Fibroblast of peridontal ligament (primary cell): ENCODE measurements at regions not wholly inside any gene's neighbourhood (a gene's known extent, or its start where the extent isn't known, plus 50 kb on each side); places are given as distances from the start of the nearest gene placed in this dataset.
A peak's percentile ranks its signal among the peaks of the same experiment; 100 is the strongest.

Experiments
- DNase-seq: peaks from one replicate; pipeline ENCODE4 v3.0.0-alpha.2; 2010; ENCODE audit errors: extremely low read depth

DNA sequence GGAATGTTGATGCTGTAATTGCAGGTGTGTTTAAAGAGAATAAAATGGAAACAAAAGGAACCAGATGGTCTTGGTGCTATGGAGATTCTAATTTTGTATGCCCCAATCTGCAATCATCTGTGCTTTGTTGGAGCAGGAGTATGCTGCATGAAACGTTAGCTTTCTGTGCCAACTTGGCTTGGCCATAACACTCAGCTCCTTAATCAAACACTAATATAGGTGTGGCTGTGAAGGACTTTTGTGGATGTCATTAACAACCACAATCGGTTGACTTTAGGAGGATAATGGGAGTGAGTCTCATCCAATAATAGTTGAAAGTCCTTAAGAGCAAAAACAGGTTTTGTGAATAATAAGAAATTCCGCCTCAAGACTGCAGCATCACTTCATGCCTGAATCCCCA lies 399.2 kb downstream of the NLGN4X start:
- no peak for DNase-seq

DNA sequence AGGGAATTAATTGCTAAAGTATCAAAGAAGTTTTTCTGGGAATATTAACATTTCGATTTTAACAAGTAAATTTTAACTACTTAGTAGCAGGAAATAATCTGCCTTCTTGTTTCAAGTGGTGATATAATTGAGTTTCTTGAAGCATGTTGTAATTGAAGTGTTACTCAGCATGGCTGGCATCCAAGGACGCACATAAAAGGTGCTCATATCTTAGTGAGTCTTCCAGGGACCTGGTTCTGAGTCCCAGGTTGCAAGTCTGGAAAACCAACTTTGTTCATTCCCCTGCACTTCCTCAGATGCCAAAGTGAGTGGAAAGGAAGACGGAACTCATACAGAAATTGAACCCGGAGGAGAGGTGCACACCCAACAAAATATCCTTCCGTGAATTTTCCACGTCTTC lies 399.6 kb downstream of the NLGN4X start:
- no peak for DNase-seq

DNA sequence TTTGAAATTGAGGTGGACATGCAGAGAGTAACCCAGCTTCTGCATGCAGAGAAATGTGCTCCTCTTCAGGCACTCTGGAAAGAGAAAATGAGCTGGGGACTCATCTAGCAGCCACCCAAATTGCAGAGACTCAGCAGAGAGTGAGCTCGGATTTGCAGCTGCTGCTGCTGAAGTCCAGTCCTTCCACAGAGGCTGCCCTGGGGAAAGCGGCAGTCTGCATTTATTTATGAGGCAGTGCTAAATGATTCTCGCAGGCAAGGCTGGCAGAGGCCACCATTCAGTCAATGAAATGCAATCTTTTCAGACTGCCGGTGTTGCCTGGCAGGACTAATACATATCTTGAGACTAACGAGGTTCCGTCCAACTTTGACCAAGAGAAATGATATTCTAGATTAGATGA lies 404.8 kb downstream of the NLGN4X start:
- DNase-seq = no peak

DNA sequence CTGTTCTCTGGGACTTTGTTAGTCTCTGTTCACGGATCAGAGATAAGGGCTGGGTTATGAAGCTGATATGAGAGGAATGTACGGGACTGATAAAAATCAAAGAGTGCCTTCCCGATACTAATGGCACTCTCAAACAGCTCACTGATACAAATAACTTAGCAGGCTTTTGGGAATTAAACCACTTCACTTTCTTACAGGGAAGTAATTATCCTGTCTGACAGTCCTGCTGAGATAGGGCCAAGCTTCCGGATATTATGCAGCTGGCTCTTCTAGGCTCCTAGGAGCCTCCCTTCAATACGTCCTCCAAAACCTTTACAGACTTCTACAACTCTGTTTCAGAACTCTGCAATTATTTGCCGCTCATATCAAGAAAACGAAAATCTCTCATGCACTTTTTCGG lies 418.0 kb downstream of the NLGN4X start:
- no peak for DNase-seq

DNA sequence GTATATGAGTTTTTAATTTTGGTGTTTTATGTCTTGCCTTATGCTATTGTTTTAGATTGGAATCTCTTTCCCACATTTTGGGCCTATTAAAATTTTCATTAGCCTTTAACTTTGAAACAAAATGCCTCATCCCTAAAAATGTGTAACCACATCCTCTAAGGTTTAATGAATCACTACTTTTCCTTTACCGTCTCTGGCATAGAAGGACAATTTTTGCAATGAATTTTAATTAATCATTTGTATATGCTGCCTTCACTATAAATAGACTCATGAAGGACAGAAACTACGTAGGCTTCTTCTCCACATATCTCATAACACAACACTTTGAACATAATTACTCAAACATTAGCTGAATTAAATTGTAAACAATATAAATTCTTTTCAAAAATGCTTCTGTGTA lies 421.5 kb downstream of the NLGN4X start:
- DNase-seq = no peak

DNA sequence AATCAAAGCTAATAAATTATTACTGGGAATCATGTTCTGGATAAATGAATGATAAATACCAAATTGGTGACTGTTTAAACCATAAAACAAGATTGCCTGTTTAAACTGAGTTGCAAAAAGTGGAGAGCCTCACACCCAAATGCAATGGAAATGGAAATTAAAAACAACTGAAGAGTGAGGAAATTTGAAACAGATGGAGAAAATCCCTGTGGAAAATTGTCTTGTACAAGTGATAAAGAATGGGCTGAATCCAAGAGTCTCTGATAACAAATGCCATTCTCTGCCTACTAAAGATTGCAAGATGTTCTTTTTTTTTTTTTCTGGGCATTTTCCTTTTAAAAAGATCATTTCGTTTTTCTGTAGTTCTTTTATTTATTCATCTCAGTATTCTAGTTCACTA lies 426.3 kb downstream of the NLGN4X start:
- DNase-seq = no peak

DNA sequence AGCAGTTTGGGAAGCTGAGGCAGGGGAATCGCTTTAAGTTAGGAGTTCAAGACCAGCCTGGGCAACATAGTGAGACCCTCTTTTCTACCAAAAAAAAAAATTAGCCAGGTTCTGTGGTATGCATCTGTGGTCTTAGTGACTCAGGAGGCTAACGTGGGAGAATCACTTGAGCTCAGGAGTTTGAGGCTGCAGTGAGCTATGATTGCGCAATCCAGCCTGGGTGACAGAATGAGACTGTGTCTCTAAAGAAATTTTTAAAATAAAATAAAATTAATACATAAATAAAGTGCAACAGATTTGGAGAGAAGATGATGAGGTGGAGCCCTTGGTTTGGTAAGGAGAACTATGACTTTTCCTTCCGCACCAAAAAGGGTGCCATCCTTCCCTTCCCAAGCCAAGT lies 436.9 kb downstream of the NLGN4X start:
- DNase-seq = no peak

DNA sequence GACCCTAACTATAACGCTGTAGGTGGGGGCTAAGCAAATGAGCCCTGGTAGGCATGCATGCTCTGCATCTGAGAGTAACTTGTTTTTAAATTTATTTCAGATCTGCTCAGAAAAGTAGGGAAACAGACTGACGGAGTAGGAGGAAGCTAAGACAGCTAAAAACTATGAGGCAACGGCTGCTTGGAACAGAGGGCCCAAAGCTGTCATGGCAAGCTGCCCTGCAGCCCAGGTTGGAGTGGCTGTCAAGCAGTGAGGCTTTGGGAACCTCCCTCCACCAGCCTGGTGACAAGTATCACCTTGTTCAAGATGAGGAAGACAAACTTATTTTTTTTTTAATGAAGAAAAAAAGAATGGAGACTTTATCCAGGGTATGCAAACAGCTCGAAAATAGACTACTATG lies 439.8 kb downstream of the NLGN4X start:
- DNase-seq = no peak

DNA sequence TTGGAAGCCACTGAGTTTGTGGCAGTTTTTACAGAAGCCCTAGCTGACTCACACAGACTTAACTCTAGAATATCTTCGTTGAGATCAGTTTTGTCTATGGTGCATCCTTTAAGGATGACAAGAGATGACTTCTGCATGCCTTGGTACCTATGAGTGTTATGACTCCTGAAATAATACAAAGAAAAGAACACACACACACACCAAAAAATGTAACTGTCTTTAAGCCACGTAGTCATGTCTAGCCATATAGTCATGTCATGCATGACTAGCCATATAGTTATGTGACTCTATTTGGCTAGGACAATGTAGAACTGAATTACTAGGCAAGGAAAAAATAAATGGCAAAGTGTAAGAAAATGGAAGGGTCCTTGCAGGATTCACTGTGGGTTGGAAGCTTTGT lies 447.8 kb downstream of the NLGN4X start:
- DNase-seq = no peak

DNA sequence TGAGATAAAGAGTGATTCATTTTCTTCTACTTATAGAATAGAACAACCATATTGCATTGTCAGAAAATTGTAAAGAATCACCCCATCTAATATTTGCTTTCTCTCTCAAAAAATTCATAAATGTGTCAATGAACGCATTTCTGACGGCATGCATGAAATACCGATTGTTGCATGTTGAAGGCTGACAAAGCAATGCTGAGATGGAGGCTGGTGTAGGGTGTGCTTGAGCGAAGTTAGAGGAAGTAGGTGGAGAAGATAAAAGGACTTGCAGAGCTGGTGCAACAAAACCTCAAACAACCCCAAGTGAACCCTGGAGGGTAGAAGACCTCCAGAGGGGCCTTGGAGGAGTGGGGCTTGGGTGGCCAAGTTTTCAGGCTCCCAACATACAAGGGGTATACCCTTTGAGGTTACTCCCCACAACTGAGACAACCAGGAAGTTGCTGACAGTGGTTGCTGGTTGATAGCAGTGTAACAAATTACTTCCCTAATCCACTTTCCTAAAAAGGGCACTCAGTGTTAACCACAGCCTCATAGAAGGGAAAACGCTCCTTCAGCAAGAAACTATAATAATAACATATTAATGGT lies 452.7 kb downstream of the NLGN4X start:
- DNase-seq = no peak

DNA sequence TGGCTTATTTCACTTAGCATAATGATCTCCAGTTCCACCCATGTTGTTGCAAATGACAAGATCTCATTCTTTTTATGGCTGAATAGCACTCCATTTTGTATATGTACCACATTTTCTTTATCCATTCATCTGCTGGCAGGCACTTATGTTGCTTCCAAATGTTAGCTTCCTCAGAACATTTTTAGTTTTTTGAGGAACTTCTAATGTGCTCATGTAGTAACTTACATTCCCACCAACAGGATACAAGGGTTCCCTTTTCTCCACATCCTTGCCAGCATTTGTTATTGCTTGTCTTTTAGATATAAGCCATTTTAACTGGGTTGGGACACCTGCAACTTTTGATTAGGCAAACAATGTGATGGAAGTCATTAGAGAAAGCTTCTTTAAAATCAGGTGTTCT lies 454.2 kb downstream of the NLGN4X start:
- no peak for DNase-seq

DNA sequence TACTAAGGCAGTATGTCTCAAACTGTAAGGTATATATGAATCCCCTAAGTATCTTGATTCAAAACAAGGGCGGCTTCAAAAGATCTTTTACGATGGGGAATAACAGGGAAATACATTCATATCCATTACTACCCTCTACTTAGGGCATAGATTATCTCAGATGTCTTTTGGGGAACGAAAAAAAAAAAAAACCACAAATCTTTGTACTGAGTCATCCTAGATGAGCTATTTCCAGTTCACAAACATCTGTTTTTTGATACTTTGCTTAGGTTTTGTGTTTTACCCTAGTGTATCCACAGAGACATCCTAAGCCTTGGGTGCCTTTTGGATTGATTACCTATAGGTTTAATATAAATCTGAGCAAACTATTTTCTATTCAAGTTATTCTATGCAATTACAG lies 457.2 kb downstream of the NLGN4X start:
- no peak for DNase-seq

DNA sequence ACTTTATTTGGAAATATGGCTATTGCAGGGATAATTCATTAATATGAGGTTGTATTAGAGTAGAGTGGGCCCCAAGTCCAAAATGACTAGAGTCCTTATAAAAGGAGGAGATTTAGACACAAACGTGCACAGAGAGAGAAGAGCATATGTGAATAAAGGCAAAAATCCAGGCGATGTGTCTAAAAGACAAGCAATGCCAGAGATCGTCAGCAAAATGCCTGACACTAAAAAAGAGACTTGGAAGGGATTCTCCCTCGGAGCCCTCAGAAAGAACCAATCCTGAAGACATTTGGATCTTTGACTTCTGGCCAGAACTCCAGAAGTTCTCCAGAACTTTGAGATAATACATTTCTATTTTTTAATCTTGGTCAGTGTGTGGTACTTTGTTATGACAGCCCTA lies 472.1 kb downstream of the NLGN4X start:
- DNase-seq = no peak

DNA sequence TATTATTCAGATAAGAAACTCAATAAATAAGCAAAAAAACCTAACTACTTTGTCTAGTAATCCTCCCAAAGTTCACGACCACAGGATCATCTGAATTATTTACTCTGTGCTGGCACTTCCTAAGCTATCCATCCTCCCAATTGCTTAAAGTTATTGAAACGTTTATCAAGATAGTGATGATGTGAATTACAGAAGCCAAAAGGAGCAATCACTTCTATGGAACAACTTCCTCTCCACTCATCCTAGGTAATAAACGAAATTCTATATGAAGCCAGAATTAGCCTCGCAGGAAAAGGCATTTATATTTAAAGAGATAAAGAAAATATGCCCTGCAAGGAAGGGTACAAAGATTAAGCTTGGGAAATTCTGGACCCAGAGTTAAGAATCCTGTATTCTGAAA lies 475.4 kb downstream of the NLGN4X start:
- no peak for DNase-seq

DNA sequence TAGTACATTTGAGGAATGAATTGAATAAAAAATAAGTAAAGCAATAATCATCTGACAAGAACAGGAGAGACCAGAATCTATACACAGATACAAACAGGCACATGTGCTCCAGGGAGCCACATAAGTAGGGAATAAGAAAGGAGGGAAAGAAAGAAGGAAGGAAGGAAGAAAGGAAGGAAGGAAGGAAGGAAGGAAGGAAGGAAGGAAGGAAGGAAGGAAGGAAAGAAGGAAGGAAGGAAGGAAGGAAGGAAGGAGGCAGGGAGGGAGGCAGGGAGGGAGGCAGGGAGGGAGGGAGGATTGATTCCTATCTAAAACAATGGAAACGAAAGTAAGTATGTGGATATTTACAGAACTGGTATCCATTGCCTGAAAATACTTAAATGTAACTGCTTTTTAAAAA lies 475.8 kb downstream of the NLGN4X start:
- DNase-seq = no peak

DNA sequence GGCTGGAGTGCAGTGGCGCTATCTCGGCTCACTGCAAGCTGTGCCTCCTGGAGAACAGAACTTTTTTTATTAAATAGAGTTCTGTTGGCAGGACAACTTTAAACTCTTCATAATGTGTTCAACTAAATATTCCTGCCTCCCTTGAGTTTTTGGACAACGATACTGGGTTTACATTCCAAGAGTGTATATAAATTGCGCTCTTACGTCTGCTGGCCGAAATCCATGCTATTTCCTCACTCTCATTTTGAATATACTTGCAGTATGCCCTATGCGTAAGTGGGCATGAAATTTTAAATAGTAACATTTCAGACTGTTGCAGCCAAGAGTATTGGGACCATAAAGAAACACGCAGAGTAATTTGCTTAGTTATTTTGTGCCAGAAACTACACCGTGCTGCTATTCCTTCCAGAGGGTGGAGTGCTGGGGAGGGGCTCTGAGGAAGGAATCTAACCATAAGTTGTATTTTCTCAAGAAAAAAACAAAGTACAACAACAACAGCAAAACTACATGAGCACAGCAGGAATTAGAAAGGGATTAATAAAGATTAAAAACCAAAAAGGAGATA lies 480.0 kb downstream of the NLGN4X start:
- peak; percentile 23 for DNase-seq

DNA sequence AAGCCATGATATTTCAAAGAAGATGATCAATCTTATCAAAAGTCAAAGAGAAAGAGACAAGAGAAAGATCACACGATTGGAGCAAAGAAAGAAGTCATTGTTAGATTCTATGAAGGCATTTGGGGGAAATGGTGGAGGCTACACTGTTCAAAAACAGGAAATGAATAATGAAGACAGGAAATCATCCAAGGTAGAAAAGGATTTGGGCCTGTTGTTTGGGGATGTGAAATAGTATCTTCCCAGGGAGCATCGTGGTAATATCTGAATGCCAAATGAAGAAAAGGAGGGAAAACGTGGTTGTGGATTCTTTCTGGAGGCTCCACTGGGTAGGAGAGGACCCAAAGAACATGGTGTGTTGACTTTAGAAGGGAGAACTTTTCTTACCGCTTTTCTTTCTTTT lies 482.4 kb downstream of the NLGN4X start:
- DNase-seq = no peak

DNA sequence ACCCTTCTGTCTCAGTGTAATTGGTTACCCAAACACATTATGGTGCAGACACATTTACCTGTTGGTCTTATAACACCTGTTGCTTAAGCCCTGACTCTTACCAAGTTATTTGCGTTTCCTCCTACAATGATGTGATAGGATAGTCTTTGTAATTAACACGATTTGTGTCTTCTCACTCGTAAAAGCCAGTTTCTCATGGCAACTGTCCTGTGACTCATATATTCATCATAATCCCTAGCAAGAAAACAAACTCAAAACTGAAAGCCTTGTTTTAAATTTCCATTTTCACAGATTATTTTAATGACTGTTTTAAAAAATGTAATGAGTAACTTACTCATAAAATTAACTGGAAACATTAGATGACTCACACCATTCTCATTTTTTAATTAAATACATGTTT lies 495.2 kb downstream of the NLGN4X start:
- DNase-seq = no peak

DNA sequence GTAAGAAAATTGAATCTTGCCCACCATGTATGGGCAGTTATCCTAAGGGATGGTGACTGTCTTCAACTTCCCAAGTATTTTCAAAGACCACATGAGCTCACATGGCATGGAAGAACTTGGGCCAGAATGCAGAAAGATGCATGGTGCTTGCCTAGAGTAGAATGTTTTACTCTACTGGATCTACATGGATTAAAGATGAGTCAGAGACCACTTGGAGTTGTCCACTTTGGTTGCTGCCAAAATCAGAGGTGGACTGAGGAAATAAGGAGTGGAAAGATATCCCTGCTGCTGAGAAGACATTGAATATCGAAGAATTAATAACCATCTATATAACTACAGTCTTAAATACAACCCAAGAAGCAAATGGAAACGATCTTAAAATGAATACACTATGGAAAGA lies 498.1 kb downstream of the NLGN4X start:
- DNase-seq = no peak

DNA sequence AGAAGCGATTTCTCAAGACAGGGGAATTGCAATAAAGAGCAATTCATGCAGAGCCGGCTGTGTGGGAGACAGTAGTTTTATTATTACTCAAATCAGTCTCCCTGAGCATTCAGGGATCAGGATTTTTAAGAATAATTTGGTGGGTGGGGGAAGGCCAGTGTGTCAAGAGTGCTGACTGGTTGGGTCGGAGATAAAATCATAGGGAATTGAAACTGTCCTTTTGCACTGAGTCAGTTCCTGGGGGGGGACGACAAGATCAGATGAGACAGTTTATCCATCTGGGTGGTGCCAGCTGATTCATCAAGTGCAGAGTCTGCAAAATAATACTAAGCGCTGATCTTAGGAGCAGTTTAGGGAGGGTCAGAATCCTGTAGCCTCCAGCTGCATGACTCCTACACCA lies 502.4 kb downstream of the NLGN4X start:
- no peak for DNase-seq

DNA sequence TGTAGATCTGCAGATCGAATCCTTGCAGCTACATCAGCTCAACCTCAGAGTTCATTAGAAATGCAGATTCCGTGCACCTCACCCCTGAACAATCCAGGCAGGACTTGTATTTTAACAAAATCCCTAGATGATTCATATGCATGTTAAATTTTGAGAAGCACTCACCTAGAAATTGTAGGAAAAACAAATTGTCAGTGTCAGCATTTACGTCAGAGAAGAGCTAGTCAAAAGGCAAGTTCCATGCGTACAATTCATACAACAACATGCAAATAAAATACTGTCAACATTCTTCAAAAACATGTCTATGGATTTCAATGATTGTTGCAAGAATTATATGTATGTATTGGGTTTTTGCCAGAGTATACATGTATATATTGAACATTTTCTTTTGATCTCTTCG lies 504.5 kb downstream of the NLGN4X start:
- no peak for DNase-seq

DNA sequence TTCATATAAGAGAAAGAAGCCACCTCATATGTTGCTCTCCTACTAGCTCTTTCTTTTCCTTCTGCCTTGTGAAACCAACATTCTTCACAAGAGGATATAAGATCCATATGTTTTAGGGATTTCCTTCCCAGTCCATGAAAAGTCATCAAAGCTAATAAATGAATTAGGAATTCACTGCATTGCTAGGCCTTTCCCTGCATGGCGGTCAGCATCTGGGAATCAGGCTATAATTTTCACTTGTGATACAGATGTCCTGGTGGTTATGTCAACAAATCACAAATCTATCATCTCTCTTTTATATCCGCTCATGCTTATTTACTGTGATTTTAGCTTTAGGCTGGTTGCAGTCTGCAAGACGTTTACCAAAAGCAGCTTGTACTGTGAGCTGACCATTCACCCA lies 510.0 kb downstream of the NLGN4X start:
- DNase-seq = no peak

DNA sequence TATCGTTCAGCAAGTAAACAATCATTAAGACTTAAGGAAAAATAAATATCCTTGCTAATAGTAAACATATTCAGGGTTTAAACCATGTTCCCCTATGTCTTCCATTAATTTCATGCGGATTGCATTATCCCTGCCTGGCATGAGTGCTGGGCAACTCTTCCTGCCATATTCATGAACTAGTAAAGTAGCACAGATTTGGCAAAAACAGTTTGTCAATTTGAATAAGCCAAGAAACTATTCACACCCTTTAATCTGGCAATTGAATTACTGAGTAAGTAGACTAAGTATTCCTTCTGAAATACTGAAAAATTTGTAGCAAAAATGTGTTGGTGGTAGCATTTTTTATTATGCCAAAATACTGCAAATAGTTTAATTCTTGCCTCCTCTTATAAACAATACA lies 512.0 kb downstream of the NLGN4X start:
- DNase-seq = no peak

DNA sequence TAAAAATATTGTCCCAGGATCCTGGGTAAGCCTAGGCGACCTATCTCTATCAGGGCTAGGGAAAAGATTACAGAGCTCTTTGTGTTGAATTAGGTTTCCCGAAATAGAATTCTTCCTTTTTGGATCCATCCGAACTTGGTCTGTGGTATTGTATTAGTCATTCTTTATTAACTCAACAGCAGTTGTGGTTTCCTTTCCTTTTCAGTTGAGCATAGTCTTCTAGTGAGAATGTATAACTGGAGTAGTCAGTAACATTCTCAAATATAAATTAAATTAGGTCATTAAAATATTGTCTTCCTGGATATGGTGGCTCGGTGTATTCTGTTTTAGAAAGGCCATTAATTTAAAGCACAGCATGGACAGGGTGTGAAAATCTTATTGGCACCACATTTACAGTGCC lies 520.4 kb downstream of the NLGN4X start:
- peak; percentile 9 for DNase-seq
